ENCODE measurements at regions not wholly inside any gene's neighbourhood (a gene's known extent, or its start where the extent isn't known, plus 50 kb on each side); places are given as distances from the start of the nearest gene placed in this dataset.

DNA sequence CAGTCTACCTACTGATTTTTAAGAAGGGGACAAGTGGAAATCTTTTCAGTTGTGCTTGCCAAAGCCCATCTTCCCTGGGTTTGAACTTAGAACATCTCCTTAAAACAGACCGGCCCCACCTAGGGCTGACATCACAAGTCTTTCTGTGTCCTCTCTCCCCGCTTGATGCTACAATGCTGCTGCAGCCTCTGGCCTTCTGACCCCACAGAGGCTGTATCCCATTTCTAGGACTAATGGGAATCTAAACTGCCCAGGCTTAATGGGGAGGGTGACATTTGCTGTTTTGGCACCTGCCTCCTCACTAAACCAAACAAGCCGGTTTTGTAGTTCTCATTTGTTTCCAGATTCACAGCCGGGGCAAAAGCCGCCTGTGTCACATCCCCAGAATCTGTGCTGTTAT is 121.3 kb upstream of the CADM1 start:
- no peak overlapping the region for H3K4me3 ChIP-seq (ENCODE audit: control insufficient read depth, low read depth, low read length)
- no peak for DNase-seq (ENCODE audit: low read depth)
- TF ChIP-seq, protein P1, sequence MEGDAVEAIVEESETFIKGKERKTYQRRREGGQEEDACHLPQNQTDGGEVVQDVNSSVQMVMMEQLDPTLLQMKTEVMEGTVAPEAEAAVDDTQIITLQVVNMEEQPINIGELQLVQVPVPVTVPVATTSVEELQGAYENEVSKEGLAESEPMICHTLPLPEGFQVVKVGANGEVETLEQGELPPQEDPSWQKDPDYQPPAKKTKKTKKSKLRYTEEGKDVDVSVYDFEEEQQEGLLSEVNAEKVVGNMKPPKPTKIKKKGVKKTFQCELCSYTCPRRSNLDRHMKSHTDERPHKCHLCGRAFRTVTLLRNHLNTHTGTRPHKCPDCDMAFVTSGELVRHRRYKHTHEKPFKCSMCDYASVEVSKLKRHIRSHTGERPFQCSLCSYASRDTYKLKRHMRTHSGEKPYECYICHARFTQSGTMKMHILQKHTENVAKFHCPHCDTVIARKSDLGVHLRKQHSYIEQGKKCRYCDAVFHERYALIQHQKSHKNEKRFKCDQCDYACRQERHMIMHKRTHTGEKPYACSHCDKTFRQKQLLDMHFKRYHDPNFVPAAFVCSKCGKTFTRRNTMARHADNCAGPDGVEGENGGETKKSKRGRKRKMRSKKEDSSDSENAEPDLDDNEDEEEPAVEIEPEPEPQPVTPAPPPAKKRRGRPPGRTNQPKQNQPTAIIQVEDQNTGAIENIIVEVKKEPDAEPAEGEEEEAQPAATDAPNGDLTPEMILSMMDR (IDR thresholded peaks at IDR 0.05; ENCODE audit: control insufficient read depth, insufficient read depth, low read depth, low read length, missing control alignments) = no peak

DNA sequence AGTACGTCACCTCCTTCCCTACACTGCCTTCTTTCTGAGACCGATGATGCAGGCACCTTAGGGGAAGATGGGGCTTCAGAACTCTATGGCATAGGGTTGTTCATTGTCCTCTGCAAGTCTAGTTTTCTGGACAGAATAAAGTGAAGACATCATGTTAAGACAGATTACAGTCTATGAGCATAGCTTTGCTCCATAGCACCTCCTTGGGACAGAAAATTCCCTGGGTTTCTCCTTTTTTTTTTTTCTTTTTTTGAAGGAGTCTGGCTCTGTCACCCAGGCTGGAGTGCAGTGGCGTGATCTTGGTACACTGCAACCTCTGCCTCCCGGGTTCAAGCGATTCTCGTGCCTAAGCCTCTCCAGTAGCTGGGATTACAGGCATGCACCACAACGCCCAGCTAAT is 119.8 kb upstream of the CADM1 start:
- H3K4me3 ChIP-seq (ENCODE audit: control insufficient read depth, low read depth, low read length) = no peak overlapping the region
- no peak for DNase-seq (ENCODE audit: low read depth)
- TF ChIP-seq, protein P1 (IDR thresholded peaks at IDR 0.05; ENCODE audit: control insufficient read depth, insufficient read depth, low read depth, low read length, missing control alignments) = no peak

DNA sequence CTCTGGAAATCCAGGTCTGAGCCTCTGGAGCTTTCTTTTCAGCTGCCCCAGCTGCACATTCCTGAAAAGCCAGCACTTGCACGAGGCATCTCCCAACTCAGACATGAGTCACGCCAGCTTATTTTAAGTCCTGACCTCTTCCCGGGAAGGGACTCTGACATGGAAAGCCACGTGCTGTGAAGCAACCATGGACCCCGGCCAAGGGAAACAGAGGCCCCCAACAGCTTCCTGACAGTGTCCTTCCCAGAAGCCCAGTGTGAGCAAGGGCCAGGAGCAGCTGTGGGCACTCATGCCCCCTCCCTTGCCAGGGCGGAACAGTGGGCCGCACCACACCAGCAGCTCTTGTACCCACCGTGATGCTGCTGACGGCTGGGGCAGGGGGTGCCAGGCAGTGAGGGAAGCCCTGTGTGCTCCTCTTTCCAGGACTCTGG is 118.8 kb upstream of the CADM1 start:
- H3K4me3 ChIP-seq (ENCODE audit: control insufficient read depth, low read depth, low read length) = no peak overlapping the region
- DNase-seq (ENCODE audit: low read depth) = peak; percentile 95
- TF ChIP-seq, protein P1 (IDR thresholded peaks at IDR 0.05; ENCODE audit: control insufficient read depth, insufficient read depth, low read depth, low read length, missing control alignments) = no peak

DNA sequence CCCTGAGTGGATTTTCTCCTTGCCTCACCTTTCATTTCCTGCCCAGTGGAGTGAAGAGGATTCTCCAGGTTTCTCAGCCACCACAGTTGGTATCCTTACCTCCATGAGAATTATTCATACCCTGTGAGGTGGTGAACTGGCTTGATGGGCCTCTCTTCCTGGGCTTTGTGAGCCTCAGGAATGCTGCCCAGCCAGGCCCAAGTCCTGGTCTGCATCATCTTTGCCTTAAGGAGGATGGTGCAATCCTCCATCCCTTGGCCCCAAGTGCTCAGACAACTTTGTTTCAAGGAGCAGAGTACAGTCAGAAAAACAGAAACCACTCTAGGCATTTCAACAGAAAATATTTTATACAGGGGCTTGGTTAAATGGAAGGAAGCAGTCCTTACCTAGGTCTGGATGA is 114.2 kb upstream of the CADM1 start:
- DNase-seq (ENCODE audit: low read depth) = peak; percentile 13
- TF ChIP-seq, protein P1 (IDR thresholded peaks at IDR 0.05; ENCODE audit: control insufficient read depth, insufficient read depth, low read depth, low read length, missing control alignments) = no peak
- no peak overlapping the region for H3K4me3 ChIP-seq (ENCODE audit: control insufficient read depth, low read depth, low read length)

DNA sequence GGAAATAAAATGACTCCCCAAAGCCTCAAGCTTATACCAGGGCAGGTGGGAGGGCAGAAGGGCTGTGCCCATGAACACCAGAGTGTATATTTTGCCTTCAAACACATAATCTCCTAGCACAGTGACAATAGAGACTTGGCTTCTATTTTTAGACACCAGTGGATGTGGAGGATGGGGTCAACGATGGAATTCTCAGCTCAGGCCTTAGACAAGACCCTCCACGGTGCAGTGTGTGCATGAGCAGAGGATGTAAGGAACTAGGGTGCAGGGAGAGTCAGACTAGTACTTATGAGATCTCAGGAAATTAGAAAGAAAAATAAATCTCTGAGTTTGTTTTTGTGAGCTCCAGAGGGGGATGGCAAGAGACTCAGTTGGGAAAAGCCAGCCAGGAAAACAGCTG is 113.6 kb upstream of the CADM1 start:
- TF ChIP-seq, protein P1 (IDR thresholded peaks at IDR 0.05; ENCODE audit: control insufficient read depth, insufficient read depth, low read depth, low read length, missing control alignments) = no peak
- DNase-seq (ENCODE audit: low read depth) = no peak
- H3K4me3 ChIP-seq (ENCODE audit: control insufficient read depth, low read depth, low read length) = no peak overlapping the region

DNA sequence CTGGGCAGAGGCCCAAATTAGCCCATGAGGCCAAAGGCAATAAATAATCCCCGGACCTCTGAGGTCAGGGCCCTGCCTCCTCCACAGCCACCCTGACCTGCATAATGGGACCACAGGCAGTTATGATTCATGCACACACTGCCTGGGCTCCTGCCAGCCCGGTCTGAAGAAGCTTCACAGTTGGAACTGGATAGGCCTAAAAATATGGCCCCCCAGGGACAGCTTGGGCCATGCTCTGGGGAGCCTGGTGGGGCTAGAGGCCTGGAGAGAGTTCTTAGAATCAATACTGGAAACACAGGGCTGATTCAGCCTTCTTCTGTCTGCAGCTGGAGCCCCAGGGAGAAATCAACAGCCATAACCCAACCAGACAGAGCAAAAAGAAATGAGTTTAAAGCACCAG is 112.8 kb upstream of the CADM1 start:
- peak; percentile 82 for DNase-seq (ENCODE audit: low read depth)
- no peak overlapping the region for H3K4me3 ChIP-seq (ENCODE audit: control insufficient read depth, low read depth, low read length)
- TF ChIP-seq, protein P1 (IDR thresholded peaks at IDR 0.05; ENCODE audit: control insufficient read depth, insufficient read depth, low read depth, low read length, missing control alignments) = no peak

All from AG09309 (cell line).